ENCODE measurements at regions not wholly inside any gene's neighbourhood (a gene's known extent, or its start where the extent isn't known, plus 50 kb on each side); places are given as distances from the start of the nearest gene placed in this dataset.

DNA sequence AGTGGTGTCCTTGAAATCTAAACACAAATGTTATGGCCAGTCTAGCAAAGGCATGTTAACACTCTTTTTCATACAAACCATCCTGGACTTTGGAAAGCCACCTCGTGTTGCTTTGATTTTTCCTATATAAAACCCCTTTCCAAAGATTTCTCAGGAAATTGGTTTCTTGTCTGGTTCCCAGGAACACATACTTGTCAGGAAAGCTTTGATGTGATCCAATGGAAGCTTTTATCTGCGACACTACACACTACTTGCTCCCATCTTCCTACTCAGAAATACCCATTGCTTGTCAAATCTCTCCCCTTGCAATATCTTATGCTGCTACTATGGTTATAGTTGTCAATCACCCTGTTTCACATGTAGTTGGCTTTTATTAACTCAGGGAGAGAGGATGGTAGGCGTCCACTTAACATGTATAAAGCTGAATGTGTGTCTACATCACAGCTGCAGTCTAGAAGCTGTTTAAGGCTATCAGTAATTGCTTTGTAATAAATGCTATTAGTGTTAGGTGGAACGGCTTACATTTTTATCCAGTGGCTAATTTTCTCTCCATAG is 189.6 kb downstream of the GPAM start:
- TF ChIP-seq, protein P1, sequence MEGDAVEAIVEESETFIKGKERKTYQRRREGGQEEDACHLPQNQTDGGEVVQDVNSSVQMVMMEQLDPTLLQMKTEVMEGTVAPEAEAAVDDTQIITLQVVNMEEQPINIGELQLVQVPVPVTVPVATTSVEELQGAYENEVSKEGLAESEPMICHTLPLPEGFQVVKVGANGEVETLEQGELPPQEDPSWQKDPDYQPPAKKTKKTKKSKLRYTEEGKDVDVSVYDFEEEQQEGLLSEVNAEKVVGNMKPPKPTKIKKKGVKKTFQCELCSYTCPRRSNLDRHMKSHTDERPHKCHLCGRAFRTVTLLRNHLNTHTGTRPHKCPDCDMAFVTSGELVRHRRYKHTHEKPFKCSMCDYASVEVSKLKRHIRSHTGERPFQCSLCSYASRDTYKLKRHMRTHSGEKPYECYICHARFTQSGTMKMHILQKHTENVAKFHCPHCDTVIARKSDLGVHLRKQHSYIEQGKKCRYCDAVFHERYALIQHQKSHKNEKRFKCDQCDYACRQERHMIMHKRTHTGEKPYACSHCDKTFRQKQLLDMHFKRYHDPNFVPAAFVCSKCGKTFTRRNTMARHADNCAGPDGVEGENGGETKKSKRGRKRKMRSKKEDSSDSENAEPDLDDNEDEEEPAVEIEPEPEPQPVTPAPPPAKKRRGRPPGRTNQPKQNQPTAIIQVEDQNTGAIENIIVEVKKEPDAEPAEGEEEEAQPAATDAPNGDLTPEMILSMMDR (IDR thresholded peaks at IDR 0.05), result no peak
- no peak for TF ChIP-seq EZH2 (IDR thresholded peaks at IDR 0.05; ENCODE audit: borderline replicate concordance, insufficient read depth, low read depth, low read length, poor library complexity, severe bottlenecking)
